MM.1S (cell line): ENCODE measurements at regions not wholly inside any gene's neighbourhood (a gene's known extent, or its start where the extent isn't known, plus 50 kb on each side); places are given as distances from the start of the nearest gene placed in this dataset.

ENCODE experiments used
- CTCF ChIP-seq: fragments of 300-600 bp; sonication (generic); IDR thresholded peaks from 2 replicates; pipeline ENCODE4 v1.5.1; 2016; ENCODE audit warnings: antibody characterized with exemption, low read length, mixed read lengths
- EZH2 ChIP-seq: fragments of 300-600 bp; sonication (generic); optimal IDR thresholded peaks from 2 replicates; pipeline ENCODE3; 2017; ENCODE audit warnings: low read depth, mild to moderate bottlenecking, antibody characterized with exemption, low read length, mixed read lengths
- EZH2phosphoT487 ChIP-seq: fragments of 300-600 bp; sonication (generic); IDR thresholded peaks from 2 replicates; pipeline ENCODE4 v1.6.1; 2018; ENCODE audit warnings: antibody characterized with exemption, low read length

- TF ChIP-seq CTCF (no peak), EZH2phosphoT487 (no peak), EZH2 (no peak)
Observed at GRCh38 chr6:16846399-16846778, 85.1 kb upstream of the ATXN1 start.
